Endodermal cell (in vitro differentiated cells): ENCODE measurements at regions not wholly inside any gene's neighbourhood (a gene's known extent, or its start where the extent isn't known, plus 50 kb on each side); places are given as distances from the start of the nearest gene placed in this dataset.

ENCODE experiments used
- DNase-seq: peaks from one replicate; pipeline ENCODE4 v3.0.0-alpha.2; 2017
- H3K27ac ChIP-seq: 2 replicates; pipeline ENCODE4 v1.5.1; 2013; ENCODE audit warnings: mild to moderate bottlenecking, low read depth, low read length, moderate library complexity
- H3K27me3 ChIP-seq: 2 replicates; pipeline ENCODE4 v1.6.1; 2013; ENCODE audit warnings: mild to moderate bottlenecking, low read length, moderate library complexity; ENCODE audit not compliant: insufficient read depth, control insufficient read depth, poor library complexity, severe bottlenecking
- H3K36me3 ChIP-seq: 2 replicates; pipeline ENCODE4 v1.7.0; 2013; ENCODE audit warnings: mild to moderate bottlenecking, low read length, moderate library complexity; ENCODE audit not compliant: control insufficient read depth, insufficient read depth
- H3K4me1 ChIP-seq: one replicate; pipeline ENCODE4 v1.7.0; 2013; ENCODE audit warnings: low read length; ENCODE audit not compliant: control insufficient read depth, insufficient read depth
- H3K4me3 ChIP-seq: 2 replicates; pipeline ENCODE4 v1.5.1; 2013; ENCODE audit warnings: mild to moderate bottlenecking, low read length, moderate library complexity
- H3K9ac ChIP-seq: 2 replicates; pipeline ENCODE4 v1.6.1; 2013; ENCODE audit warnings: mild to moderate bottlenecking, low read length, moderate library complexity; ENCODE audit not compliant: poor library complexity, severe bottlenecking; ENCODE audit errors: extremely low read depth
- H3K9me3 ChIP-seq: 2 replicates; pipeline ENCODE4 v1.6.1; 2013; ENCODE audit warnings: mild to moderate bottlenecking, low read length, moderate library complexity; ENCODE audit not compliant: control insufficient read depth
- H3K27ac Mint-ChIP-seq: 2 replicates; pipeline ENCODE4 v1.8.0; 2020; ENCODE audit warnings: mixed read lengths
- H3K27me3 Mint-ChIP-seq: 2 replicates; pipeline ENCODE4 v1.8.0; 2021; ENCODE audit warnings: mild to moderate bottlenecking, mixed read lengths; ENCODE audit not compliant: insufficient read depth
- H3K36me3 Mint-ChIP-seq: 2 replicates; pipeline ENCODE4 v1.8.0; 2020; ENCODE audit warnings: low read depth, mixed read lengths
- H3K4me1 Mint-ChIP-seq: 2 replicates; pipeline ENCODE4 v1.8.0; 2020; ENCODE audit warnings: mixed read lengths
- H3K4me3 Mint-ChIP-seq: 2 replicates; pipeline ENCODE4 v1.8.0; 2020; ENCODE audit warnings: mild to moderate bottlenecking, moderate library complexity, mixed read lengths
- H3K9me3 Mint-ChIP-seq: 2 replicates; pipeline ENCODE4 v1.8.0; 2020; ENCODE audit warnings: mild to moderate bottlenecking, mixed read lengths
- CTCF ChIP-seq: fragments of 200-600 bp; sonication (generic); conservative IDR thresholded peaks from 2 replicates; pipeline ENCODE4 v1.5.0; 2021; ENCODE audit warnings: antibody characterized with exemption, mild to moderate bottlenecking
- WGBS, 2 experiments: methylation state at CpG; one replicate each; pipeline versions ENCODE4 v1.1.5 to v1.1.7; 2013; ENCODE audit warnings: missing lambda C conversion rate in 2 of 2, mixed read lengths in 1 of 2; ENCODE audit not compliant: insufficient coverage in 1 of 2, insufficient read length in 1 of 2; 5-methylcytosine and 5-hydroxymethylcytosine counted together

GRCh38 chr18:47543080-47543479 lies 291.6 kb upstream of the SKOR2 start:
- no peak for DNase-seq
- no peak overlapping the region for H3K4me3 ChIP-seq
- no peaks in the 10 kb centered on the region for H3K36me3 Mint-ChIP-seq
- H3K4me3 Mint-ChIP-seq, result no peak overlapping the region
- H3K4me1 ChIP-seq, result peaks cover 6% of the 10 kb centered on the region
- 92 to 100% methylated on average over 2 to 3 of the region's 3 CpGs for WGBS, 2 experiments
- TF ChIP-seq CTCF, result no peak
- no peak overlapping the region for H3K27ac Mint-ChIP-seq
- H3K9me3 Mint-ChIP-seq, result no peaks in the 10 kb centered on the region
- H3K36me3 ChIP-seq, result no peaks in the 10 kb centered on the region
- H3K27ac ChIP-seq, result no peak overlapping the region
- no peaks in the 10 kb centered on the region for H3K9me3 ChIP-seq
- H3K27me3 ChIP-seq, result peaks cover 6% of the 10 kb centered on the region
- no peak overlapping the region for H3K9ac ChIP-seq
- H3K4me1 Mint-ChIP-seq, result peaks cover 6% of the 10 kb centered on the region
- H3K27me3 Mint-ChIP-seq, result peaks cover 12% of the 10 kb centered on the region

DNA sequence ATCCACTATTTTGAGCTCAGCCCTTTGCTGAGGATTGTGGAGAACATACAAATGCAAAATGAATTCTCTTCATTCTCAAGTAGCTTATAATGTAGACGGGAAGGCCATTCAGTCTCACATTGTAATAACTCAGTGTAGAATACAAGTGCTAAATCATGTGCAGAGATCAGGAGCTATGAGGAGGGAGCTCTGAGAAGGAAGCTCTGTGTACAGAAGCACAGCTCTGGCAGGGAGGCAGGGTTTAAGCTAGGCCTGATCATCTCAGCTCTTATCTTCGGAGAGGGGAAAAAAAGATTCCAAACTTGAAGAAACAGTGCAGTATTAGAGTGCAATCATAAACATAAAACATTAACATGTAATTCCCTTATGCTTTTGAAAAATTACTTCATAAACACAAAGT lies 291.1 kb upstream of the SKOR2 start:
- Mint-ChIP-seq H3K4me3 (no peak overlapping the region), H3K36me3 (no peaks in the 10 kb centered on the region), H3K9me3 (no peaks in the 10 kb centered on the region), H3K27ac (no peak overlapping the region), H3K27me3 (peaks cover 12% of the 10 kb centered on the region), H3K4me1 (peaks cover 6% of the 10 kb centered on the region)
- Histone ChIP-seq H3K27me3 (peaks cover 6% of the 10 kb centered on the region), H3K9me3 (no peaks in the 10 kb centered on the region), H3K4me3 (no peak overlapping the region), H3K27ac (no peak overlapping the region), H3K36me3 (no peaks in the 10 kb centered on the region), H3K4me1 (peaks cover 6% of the 10 kb centered on the region), H3K9ac (no peak overlapping the region)
- DNase-seq, result no peak
- 76 to 85% methylated on average over 2 of the region's 2 CpGs for WGBS, 2 experiments
- TF ChIP-seq CTCF, result no peak

- H3K4me3 ChIP-seq, result no peak overlapping the region
- Mint-ChIP-seq H3K36me3 (no peaks in the 10 kb centered on the region), H3K4me3 (no peak overlapping the region), H3K4me1 (no peaks in the 10 kb centered on the region), H3K9me3 (no peaks in the 10 kb centered on the region), H3K27ac (no peak overlapping the region), H3K27me3 (peaks cover 2% of the 10 kb centered on the region)
- TF ChIP-seq CTCF, result peak; percentile 60
- WGBS, 2 experiments, result 81 to 92% methylated on average over 17 to 27 of the region's 27 CpGs
- no peaks in the 10 kb centered on the region for H3K36me3 ChIP-seq
- no peaks in the 10 kb centered on the region for H3K4me1 ChIP-seq
- no peak overlapping the region for H3K27ac ChIP-seq
- DNase-seq, result peak; percentile 62
- H3K27me3 ChIP-seq, result no peaks in the 10 kb centered on the region
- H3K9ac ChIP-seq, result no peak overlapping the region
- H3K9me3 ChIP-seq, result no peaks in the 10 kb centered on the region
Measured at GRCh38 chr18:47531717-47532116, 280.3 kb upstream of the SKOR2 start.
